ENCODE measurements at regions not wholly inside any gene's neighbourhood (a gene's known extent, or its start where the extent isn't known, plus 50 kb on each side); places are given as distances from the start of the nearest gene placed in this dataset.
"Not testable (repeated sequence)": the region's sequence is repeated elsewhere in the genome, so short reads cannot be mapped to it uniquely, and the experiment has no call there.

DNA sequence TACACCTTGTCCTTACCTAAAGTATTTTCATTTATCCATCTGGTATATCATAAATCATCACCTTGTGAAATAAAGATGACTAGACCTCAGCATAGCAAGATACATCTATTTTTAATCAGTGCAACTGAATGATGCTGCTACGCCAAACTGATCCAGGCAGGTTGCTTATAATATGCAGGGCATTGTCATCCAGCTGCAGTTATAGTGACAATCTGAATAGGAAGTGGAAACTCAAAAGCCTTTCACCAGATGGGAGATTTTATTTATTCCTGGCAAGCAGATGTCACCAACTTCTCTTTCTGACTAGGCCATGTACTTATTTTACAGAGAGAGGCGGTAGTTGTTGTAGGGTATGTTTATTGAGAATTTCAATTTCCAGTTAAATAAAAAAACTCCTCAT, 747.3 kb downstream of the ADCYAP1 start:
- no peak overlapping the region for H3K4me3 Mint-ChIP-seq
- H3K9me3 Mint-ChIP-seq (ENCODE audit: insufficient read depth): peaks cover 4% of the 10 kb centered on the region
- no peaks in the 10 kb centered on the region for H3K36me3 Mint-ChIP-seq (ENCODE audit: low read depth)
- ATAC-seq (no peak), DNase-seq (no peak)
- no peaks in the 10 kb centered on the region for H3K27me3 Mint-ChIP-seq (ENCODE audit: low read depth)
- no peaks in the 10 kb centered on the region for H3K4me1 Mint-ChIP-seq (ENCODE audit: low read depth)
- no peak overlapping the region for H3K27ac Mint-ChIP-seq
- ChIA-PET CTCF (interaction anchor here (0.9 kb wide), 1 partner anchor 11 kb away, joined by 4 read pairs; no protein-coding TSS in a partner anchor), POLR2A (no interaction called here)

DNA sequence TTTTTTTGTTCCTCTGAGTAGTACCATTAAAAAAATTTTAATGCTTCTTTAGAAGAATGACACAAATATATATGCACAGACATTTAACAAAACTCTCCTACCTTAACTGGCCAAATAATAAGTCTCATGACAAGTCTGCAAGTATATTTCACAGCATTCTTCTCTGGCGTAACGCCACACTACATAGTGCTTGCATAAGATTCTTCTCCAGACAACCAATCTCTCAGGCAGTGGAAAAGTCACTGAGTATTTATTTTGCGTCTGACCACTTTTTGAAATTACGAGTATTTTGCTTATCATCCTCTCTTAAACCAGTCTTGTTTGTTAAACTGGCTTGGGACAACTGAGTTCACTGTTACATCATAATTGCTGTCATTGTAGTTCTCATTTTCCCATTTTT, 749.2 kb downstream of the ADCYAP1 start:
- Mint-ChIP-seq H3K4me1 (ENCODE audit: low read depth) (no peaks in the 10 kb centered on the region), H3K36me3 (ENCODE audit: low read depth) (no peaks in the 10 kb centered on the region), H3K27ac (no peak overlapping the region), H3K9me3 (ENCODE audit: insufficient read depth) (no peaks in the 10 kb centered on the region), H3K27me3 (ENCODE audit: low read depth) (no peaks in the 10 kb centered on the region), H3K4me3 (no peak overlapping the region)
- ATAC-seq: no peak
- DNase-seq: no peak
- ChIA-PET POLR2A (no interaction called here), CTCF (no interaction called here)

DNA sequence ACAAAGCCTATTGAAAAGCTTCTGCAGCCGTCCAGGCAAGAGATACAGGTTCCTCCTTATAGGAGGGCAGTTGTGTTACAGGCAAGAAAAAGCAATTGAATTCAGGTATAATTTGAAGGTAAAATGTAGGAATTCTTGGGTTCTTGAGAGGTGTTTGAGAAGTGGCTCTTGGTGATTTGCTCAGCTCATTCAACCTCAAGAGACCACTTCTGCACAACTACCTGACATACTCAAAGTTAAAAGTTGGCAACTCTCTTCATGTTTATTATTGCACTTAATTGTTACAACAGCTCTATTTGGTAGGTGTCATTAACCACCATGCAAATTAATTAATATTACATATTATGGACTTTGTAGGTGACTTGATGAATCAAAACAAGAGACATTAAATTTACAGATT, 753.2 kb downstream of the ADCYAP1 start:
- POLR2A ChIA-PET: interaction anchor here (0.6 kb wide), 1 partner anchor 110 kb away, joined by 3 read pairs; no protein-coding TSS in a partner anchor
- DNase-seq: no peak
- no peaks in the 10 kb centered on the region for H3K27me3 Mint-ChIP-seq (ENCODE audit: low read depth)

DNA sequence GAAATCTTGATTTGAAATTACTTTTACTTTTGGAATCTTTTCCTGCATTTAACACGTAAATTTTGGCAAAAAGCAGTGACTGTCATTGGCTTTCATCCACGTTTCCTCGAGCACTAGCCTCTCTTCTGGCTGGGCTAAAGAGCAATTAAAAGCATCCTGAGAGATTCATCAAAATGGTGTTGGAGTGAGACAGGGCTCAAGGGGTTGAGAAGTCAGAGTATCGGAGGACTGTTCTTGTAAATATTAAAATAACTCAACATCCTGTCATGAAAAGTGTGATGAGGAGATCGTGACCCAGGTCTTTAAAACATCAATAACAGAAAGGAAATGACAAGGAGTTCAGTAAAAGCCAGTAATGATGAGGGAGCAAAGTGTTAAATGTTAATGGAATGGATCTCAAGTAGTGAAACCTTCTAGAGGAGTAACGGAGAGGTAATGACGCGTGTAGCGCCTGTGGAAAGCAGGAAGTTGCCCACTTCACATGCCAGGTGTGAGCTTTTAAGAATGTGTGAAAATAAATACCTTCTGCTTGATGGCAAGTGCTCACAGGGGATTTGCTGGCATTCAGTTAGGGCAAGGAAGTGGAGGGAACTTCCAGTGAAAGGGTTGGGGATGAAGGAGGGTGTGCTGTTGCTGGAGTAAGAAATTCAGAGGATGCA, 754.4 kb downstream of the ADCYAP1 start:
- H3K4me1 Mint-ChIP-seq (ENCODE audit: low read depth): no peaks in the 10 kb centered on the region
- ATAC-seq (no peak), DNase-seq (no peak)
- H3K27me3 Mint-ChIP-seq (ENCODE audit: low read depth): no peaks in the 10 kb centered on the region
- no peak overlapping the region for H3K27ac Mint-ChIP-seq
- CTCF ChIA-PET: no interaction called here
- H3K36me3 Mint-ChIP-seq (ENCODE audit: low read depth): no peaks in the 10 kb centered on the region
- no peaks in the 10 kb centered on the region for H3K9me3 Mint-ChIP-seq (ENCODE audit: insufficient read depth)
- no peak overlapping the region for H3K4me3 Mint-ChIP-seq
- POLR2A ChIA-PET: no interaction called here

More for the DNA sequence above, 753.2 kb downstream of the ADCYAP1 start:
- H3K27ac Mint-ChIP-seq: no peak overlapping the region
- no peak overlapping the region for H3K4me3 Mint-ChIP-seq
- no peak for ATAC-seq
- no peaks in the 10 kb centered on the region for H3K4me1 Mint-ChIP-seq (ENCODE audit: low read depth)
- CTCF ChIA-PET: no interaction called here
- no peaks in the 10 kb centered on the region for H3K9me3 Mint-ChIP-seq (ENCODE audit: insufficient read depth)
- no peaks in the 10 kb centered on the region for H3K36me3 Mint-ChIP-seq (ENCODE audit: low read depth)

DNA sequence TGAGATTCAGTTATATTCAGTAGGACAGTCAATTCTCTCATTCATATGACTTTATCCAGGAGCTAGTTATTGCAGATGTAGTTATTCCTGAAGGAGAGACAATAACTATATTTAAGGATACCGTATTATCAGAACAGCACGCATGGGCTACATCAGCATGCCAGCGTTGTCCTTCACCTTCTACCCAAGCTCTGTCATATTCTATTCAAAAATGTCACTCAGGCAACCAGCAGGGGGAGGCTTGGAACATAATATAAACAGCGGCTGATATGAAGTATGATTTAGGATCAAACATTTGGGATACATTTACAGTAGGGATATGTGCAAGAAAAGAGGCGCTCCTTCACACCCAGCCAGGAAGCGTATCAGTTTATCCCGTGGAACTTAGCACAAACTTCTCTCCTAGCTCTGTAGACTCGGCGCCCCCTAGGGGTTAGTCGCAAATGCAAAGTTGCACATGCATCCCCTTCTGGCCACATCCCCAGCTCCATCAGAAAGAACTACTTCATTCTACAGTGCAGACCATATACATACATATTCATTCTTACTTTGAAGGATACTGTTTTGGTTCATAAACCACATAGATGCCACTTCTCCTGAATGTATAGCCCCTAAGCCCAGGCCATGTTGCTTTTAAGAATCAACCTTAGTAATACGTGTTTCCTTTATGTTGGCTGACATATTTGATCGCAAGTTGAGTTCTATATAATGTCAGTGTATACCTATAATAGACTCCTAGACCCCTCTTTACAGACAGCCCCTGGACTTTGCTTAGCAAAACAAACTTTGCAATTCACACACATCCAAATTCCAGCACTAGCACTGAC, 759.4 kb downstream of the ADCYAP1 start:
- CTCF ChIA-PET: interaction anchor here (0.8 to 1.7 kb wide), 10 partner anchors 12 to 883 kb away, joined by 3 to 6 read pairs (median 4); no protein-coding TSS in a partner anchor
- no peaks in the 10 kb centered on the region for H3K4me1 Mint-ChIP-seq (ENCODE audit: low read depth)
- ATAC-seq: no peak

DNA sequence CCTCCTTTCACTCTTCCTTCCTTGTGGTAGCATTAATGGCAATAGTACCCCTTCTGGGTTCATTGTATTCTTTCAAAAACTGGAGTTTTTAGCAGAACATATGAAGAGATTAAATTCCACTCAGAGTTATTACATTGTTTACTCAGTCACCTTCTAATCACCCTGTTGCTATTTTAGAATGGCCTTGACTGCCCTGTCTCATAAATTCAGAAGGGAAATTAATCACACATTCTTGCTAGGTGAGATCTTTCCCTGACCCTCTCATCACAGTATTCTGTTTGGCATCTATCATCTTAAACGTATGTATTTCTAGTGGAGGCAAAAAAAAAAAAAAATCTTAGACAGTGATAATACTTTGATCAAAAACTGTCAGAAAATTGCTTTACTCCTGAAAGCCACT, 760.4 kb downstream of the ADCYAP1 start:
- CTCF ChIA-PET: no interaction called here
- H3K4me1 Mint-ChIP-seq (ENCODE audit: low read depth): no peaks in the 10 kb centered on the region
- H3K27ac Mint-ChIP-seq: no peak overlapping the region
- no peaks in the 10 kb centered on the region for H3K9me3 Mint-ChIP-seq (ENCODE audit: insufficient read depth)
- POLR2A ChIA-PET: no interaction called here
- H3K27me3 Mint-ChIP-seq (ENCODE audit: low read depth): no peaks in the 10 kb centered on the region
- no peak for ATAC-seq
- no peak overlapping the region for H3K4me3 Mint-ChIP-seq
- DNase-seq: no peak
- no peaks in the 10 kb centered on the region for H3K36me3 Mint-ChIP-seq (ENCODE audit: low read depth)

More for the DNA sequence above, 759.4 kb downstream of the ADCYAP1 start:
- H3K27ac Mint-ChIP-seq: no peak overlapping the region
- no peaks in the 10 kb centered on the region for H3K9me3 Mint-ChIP-seq (ENCODE audit: insufficient read depth)
- no peak overlapping the region for H3K4me3 Mint-ChIP-seq
- H3K27me3 Mint-ChIP-seq (ENCODE audit: low read depth): no peaks in the 10 kb centered on the region
- DNase-seq: peak; percentile 51
- POLR2A ChIA-PET: no interaction called here
- H3K36me3 Mint-ChIP-seq (ENCODE audit: low read depth): no peaks in the 10 kb centered on the region

DNA sequence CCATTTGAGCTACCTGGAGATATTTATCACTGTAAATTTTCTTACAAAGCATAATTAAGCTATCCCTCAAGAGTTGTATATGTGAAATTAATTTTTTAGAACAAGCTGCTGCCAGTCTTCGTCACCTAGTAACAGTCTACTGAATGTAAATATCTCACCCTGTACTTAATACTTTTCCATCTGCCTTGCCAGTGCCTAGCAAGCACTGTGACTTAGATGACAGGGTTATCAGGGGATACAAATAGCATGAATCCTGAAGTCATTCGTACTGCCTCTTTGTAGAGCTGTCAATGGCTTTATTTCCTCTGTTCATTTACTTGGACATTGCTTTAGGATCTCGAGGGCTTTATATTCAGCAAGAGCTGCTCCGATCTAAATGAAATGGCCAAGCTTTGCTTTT, 763.6 kb downstream of the ADCYAP1 start:
- Mint-ChIP-seq H3K9me3 (ENCODE audit: insufficient read depth) (no peaks in the 10 kb centered on the region), H3K4me3 (no peak overlapping the region), H3K27me3 (ENCODE audit: low read depth) (no peaks in the 10 kb centered on the region), H3K4me1 (ENCODE audit: low read depth) (no peaks in the 10 kb centered on the region), H3K36me3 (ENCODE audit: low read depth) (no peaks in the 10 kb centered on the region), H3K27ac (no peak overlapping the region)
- ATAC-seq: no peak
- CTCF ChIA-PET: no interaction called here
- POLR2A ChIA-PET: no interaction called here
- no peak for DNase-seq

DNA sequence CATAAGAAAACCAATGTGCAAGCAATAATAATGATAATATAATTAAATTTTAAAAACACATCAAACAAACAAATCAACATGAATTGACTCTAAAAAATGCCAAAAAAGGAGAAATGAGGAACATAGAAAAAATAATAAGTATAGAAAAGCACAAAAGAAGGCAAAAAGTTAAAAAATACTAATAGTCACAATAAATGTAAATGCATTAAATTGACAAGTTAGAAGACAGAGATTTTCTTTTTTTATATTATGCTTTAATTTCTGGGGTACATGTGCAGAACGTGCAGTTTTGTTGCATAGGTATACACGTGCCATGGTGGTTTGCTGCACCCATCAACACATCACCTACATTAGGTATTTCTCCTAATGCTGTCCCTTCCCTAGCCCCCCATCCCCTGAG, 767.0 kb downstream of the ADCYAP1 start:
- H3K27ac Mint-ChIP-seq; CTCF ChIA-PET; DNase-seq; H3K4me3 Mint-ChIP-seq; POLR2A ChIA-PET; H3K9me3 Mint-ChIP-seq (ENCODE audit: insufficient read depth); ATAC-seq; H3K4me1 Mint-ChIP-seq (ENCODE audit: low read depth); H3K27me3 Mint-ChIP-seq (ENCODE audit: low read depth); H3K36me3 Mint-ChIP-seq (ENCODE audit: low read depth): not testable (repeated sequence)

DNA sequence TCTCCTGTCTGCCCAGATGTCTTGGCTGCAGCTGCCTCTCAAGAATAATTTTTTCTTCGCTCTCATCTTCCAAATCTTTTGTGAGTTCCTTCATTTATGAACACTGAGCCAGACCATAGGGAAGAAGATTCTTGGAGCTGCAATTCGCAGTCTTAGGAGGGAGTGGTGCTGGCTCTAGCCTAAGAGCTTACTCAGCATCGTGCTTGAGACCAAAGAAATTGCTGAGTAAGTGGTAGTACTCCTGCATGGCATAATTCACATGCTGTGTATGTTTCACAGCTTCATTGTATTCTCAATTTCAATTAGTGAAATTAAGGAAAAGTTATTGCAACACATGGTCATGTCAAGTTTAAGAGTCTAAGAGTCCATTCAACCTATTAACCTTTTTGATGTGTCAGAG, 771.7 kb downstream of the ADCYAP1 start:
- Mint-ChIP-seq H3K27me3 (ENCODE audit: low read depth) (no peaks in the 10 kb centered on the region), H3K4me1 (ENCODE audit: low read depth) (no peaks in the 10 kb centered on the region), H3K4me3 (no peak overlapping the region), H3K36me3 (ENCODE audit: low read depth) (no peaks in the 10 kb centered on the region), H3K27ac (no peak overlapping the region), H3K9me3 (ENCODE audit: insufficient read depth) (no peaks in the 10 kb centered on the region)
- ChIA-PET CTCF (no interaction called here), POLR2A (no interaction called here)
- DNase-seq (no peak), ATAC-seq (no peak)

DNA sequence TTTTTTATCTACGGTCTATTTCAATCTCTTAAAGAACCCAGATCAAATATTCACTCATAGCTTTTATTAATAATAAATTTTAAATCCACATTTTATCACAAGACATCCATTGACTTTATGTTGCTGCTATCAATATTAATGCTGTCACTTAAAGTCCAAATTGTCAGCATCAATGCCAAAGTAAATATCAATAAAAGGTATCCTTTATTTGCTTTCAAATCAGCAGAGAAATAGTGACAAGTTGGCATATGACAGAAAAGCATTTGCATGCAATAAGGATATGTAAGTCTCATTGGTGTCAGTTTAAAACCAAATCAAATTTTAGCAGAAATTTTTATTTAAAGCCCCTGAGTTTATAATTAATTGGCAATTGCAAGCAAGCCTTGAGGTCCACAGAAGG, 775.4 kb downstream of the ADCYAP1 start:
- Mint-ChIP-seq H3K36me3 (ENCODE audit: low read depth) (no peaks in the 10 kb centered on the region), H3K27ac (no peak overlapping the region), H3K27me3 (ENCODE audit: low read depth) (no peaks in the 10 kb centered on the region), H3K4me3 (no peak overlapping the region), H3K4me1 (ENCODE audit: low read depth) (no peaks in the 10 kb centered on the region), H3K9me3 (ENCODE audit: insufficient read depth) (no peaks in the 10 kb centered on the region)
- POLR2A ChIA-PET: no interaction called here
- DNase-seq (no peak), ATAC-seq (no peak)
- CTCF ChIA-PET: no interaction called here

DNA sequence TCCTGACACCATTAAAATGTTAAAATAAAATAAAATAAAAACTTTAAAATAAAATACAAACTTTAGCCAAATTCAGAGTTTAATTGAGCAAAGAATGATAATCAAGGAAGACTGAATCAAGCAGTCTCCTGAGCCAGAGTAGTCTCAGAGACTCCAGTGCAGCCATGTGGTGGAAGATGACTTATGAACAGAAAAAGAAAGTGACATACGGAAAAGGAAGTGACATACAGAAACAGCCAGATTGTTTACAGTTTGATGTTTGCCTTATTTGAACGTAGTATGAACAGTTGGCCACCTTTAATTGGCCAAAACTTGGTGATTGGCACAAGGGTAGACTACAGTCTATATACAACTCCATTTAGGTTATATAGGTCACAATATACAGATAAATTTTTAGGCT, 787.2 kb downstream of the ADCYAP1 start:
- H3K27me3 Mint-ChIP-seq (ENCODE audit: low read depth): no peaks in the 10 kb centered on the region
- ChIA-PET POLR2A (no interaction called here), CTCF (no interaction called here)
- H3K9me3 Mint-ChIP-seq (ENCODE audit: insufficient read depth): no peaks in the 10 kb centered on the region
- no peak overlapping the region for H3K4me3 Mint-ChIP-seq
- no peak for ATAC-seq
- no peak for DNase-seq
- H3K36me3 Mint-ChIP-seq (ENCODE audit: low read depth): no peaks in the 10 kb centered on the region
- no peaks in the 10 kb centered on the region for H3K4me1 Mint-ChIP-seq (ENCODE audit: low read depth)
- no peak overlapping the region for H3K27ac Mint-ChIP-seq

DNA sequence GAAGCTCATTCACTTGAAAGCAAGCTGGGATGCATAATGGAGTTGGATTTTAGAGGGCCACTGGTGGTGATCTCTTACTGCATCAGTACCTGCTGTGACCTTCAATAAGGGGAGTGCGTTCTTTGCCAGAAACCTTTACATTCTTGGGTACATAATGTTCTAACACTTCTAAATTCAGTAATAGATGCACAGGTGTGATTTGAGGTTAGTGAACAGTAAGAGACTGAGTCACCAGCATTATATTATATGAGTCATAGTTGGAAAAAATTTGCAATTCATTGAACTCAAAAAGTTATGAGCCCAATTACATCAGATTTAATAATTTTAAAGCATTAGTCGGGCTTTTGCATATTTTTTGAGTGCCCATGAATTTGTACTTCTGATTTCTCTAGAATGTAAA, 803.3 kb downstream of the ADCYAP1 start:
- no peaks in the 10 kb centered on the region for H3K4me1 Mint-ChIP-seq (ENCODE audit: low read depth)

More for the DNA sequence above, 803.3 kb downstream of the ADCYAP1 start:
- H3K36me3 Mint-ChIP-seq (ENCODE audit: low read depth): no peaks in the 10 kb centered on the region
- no peaks in the 10 kb centered on the region for H3K27me3 Mint-ChIP-seq (ENCODE audit: low read depth)
- ATAC-seq (no peak), DNase-seq (no peak)
- no peaks in the 10 kb centered on the region for H3K9me3 Mint-ChIP-seq (ENCODE audit: insufficient read depth)
- H3K27ac Mint-ChIP-seq: no peak overlapping the region
- ChIA-PET CTCF (no interaction called here), POLR2A (no interaction called here)
- H3K4me3 Mint-ChIP-seq: no peak overlapping the region

Measured in activated CD8-positive, alpha-beta T cell treated with anti-CD3 and anti-CD28 coated beads, Interleukin-2, amount 10 ng/mL, durations not matched to agents 7 days and 5 days (primary cell).